ENCODE measurements at regions not wholly inside any gene's neighbourhood (a gene's known extent, or its start where the extent isn't known, plus 50 kb on each side); places are given as distances from the start of the nearest gene placed in this dataset.

GRCh38 chr3:19093084-19093483 is 55.2 kb upstream of the KCNH8 start:
- DNase-seq = no peak

- DNase-seq = no peak
Measured at GRCh38 chr3:19077388-19077787, 70.9 kb upstream of the KCNH8 start.

- DNase-seq = no peak
Measured at GRCh38 chr3:19075037-19075436, 73.3 kb upstream of the KCNH8 start.

GRCh38 chr3:19074257-19074900 is 73.9 kb upstream of the KCNH8 start:
- DNase-seq = no peak

GRCh38 chr3:19073341-19074105 is 74.8 kb upstream of the KCNH8 start:
- DNase-seq = no peak

GRCh38 chr3:19070325-19070724 is 78.0 kb upstream of the KCNH8 start:
- DNase-seq = no peak

GRCh38 chr3:19065027-19065426 is 83.3 kb upstream of the KCNH8 start:
- no peak for DNase-seq

GRCh38 chr3:19063936-19064335 is 84.4 kb upstream of the KCNH8 start:
- DNase-seq = no peak

GRCh38 chr3:19060404-19060803 is 87.9 kb upstream of the KCNH8 start:
- no peak for DNase-seq

- no peak for DNase-seq
Measured at GRCh38 chr3:19052874-19053273, 95.4 kb upstream of the KCNH8 start.

- DNase-seq = no peak
Measured at GRCh38 chr3:19046440-19046839, 101.9 kb upstream of the KCNH8 start.

GRCh38 chr3:19030522-19030839 is 117.8 kb upstream of the KCNH8 start:
- no peak for DNase-seq

- DNase-seq = no peak
Measured at GRCh38 chr3:19029837-19030521, 118.3 kb upstream of the KCNH8 start.

- no peak for DNase-seq
Measured at GRCh38 chr3:19025441-19025840, 122.9 kb upstream of the KCNH8 start.

- no peak for DNase-seq
Measured at GRCh38 chr3:19022546-19022945, 125.8 kb upstream of the KCNH8 start.

- DNase-seq = no peak
Measured at GRCh38 chr3:19016851-19017250, 131.5 kb upstream of the KCNH8 start.

GRCh38 chr3:19013879-19014278 is 134.4 kb upstream of the KCNH8 start:
- no peak for DNase-seq

GRCh38 chr3:19012846-19013245 is 135.5 kb upstream of the KCNH8 start:
- DNase-seq = no peak

GRCh38 chr3:19002606-19003005 is 145.7 kb upstream of the KCNH8 start:
- DNase-seq = no peak

GRCh38 chr3:18998069-18998468 is 150.2 kb upstream of the KCNH8 start:
- DNase-seq = no peak

- no peak for DNase-seq
Measured at GRCh38 chr3:18992709-18993108, 155.6 kb upstream of the KCNH8 start.

- DNase-seq = no peak
Measured at GRCh38 chr3:18989237-18989795, 159.0 kb upstream of the KCNH8 start.

- peak; percentile 24 for DNase-seq
Measured at GRCh38 chr3:18988614-18989229, 159.6 kb upstream of the KCNH8 start.

All from CD4-positive, alpha-beta T cell treated with Interleukin-21 for 1 hour (primary cell).